Astrocyte of the cerebellum (primary cell): ENCODE measurements at regions not wholly inside any gene's neighbourhood (a gene's known extent, or its start where the extent isn't known, plus 50 kb on each side); places are given as distances from the start of the nearest gene placed in this dataset.

Experiments
- DNase-seq: peaks from one replicate; pipeline ENCODE4 v3.0.0-alpha.2; 2011; ENCODE audit warnings: low read depth
- H3K4me3 ChIP-seq: 2 replicates; pipeline ENCODE4 v1.5.1; 2011; ENCODE audit warnings: mild to moderate bottlenecking, low read depth, low read length, moderate library complexity
- in situ Hi-C: cut with HindIII; loops from 2 replicates; pipeline ENCODE4 v1.10.0; 2017; ENCODE audit warnings: low sequenced_read_pairs
- TF ChIP-seq, protein P1 (sequence below): IDR thresholded peaks from 2 replicates; pipeline ENCODE4 v1.5.1; 2012; ENCODE audit warnings: low read length, low read depth, moderate library complexity, mild to moderate bottlenecking; ENCODE audit errors: missing control alignments

DNA sequence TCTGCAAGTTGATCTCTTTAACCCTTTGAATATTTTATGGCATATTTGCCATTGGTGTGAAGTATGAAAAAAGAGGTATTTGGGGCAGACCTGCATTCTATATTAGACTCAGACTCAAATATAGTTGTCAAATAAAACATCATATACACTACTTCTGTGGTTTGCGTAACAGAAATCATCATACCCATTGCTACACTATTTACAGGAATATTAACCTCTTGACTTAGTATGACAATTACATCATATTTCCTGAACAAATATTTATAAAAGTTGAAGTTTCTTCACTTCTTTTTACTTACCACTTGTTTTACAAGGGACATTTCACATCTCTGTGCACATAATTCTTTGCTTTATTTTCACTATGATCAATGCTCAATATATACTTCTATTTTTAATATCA, 206.0 kb downstream of the HAO1 start:
- DNase-seq = no peak
- TF ChIP-seq, protein P1, sequence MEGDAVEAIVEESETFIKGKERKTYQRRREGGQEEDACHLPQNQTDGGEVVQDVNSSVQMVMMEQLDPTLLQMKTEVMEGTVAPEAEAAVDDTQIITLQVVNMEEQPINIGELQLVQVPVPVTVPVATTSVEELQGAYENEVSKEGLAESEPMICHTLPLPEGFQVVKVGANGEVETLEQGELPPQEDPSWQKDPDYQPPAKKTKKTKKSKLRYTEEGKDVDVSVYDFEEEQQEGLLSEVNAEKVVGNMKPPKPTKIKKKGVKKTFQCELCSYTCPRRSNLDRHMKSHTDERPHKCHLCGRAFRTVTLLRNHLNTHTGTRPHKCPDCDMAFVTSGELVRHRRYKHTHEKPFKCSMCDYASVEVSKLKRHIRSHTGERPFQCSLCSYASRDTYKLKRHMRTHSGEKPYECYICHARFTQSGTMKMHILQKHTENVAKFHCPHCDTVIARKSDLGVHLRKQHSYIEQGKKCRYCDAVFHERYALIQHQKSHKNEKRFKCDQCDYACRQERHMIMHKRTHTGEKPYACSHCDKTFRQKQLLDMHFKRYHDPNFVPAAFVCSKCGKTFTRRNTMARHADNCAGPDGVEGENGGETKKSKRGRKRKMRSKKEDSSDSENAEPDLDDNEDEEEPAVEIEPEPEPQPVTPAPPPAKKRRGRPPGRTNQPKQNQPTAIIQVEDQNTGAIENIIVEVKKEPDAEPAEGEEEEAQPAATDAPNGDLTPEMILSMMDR = no peak
- in situ Hi-C loops = no loop called here
- no peak overlapping the region for H3K4me3 ChIP-seq

DNA sequence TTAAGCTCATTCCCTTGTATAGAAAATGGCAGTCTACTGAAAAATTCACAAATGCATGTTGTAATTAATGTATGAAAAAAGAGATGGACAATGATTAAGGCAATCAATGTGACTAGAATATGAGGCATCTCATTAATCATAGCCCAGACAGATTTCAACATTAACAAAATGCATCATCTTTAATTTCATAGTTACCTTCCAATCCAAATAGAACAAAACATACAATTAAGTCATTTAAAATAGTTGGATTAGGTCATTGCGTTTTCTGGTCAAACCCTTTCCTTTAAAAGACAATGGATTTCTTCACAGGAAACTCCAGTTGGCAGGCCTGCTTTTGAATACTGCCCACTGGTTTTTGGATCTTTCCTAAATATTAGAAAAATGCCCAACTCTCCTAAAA, 203.9 kb downstream of the HAO1 start:
- TF ChIP-seq, protein P1 = no peak
- DNase-seq = no peak
- no peak overlapping the region for H3K4me3 ChIP-seq
- in situ Hi-C loops = no loop called here

DNA sequence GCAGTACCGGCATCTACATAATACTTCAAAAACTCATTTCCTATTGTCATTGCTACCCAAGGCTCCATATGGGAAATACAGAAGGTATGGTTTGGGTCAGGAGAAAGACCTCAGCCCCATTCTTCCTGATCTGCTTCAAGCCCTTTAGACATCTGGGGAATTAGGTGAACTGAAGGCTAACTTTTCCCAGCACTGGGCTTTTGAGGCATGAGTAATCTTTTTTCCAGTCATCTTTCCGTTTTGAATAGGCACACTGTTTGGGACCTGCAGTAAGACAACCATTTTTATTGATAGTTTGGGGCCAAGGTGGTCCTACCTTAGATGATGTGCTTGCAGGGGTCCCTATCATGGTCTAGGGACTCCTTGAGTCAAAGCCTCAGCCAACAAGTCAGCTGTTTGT, 198.4 kb downstream of the HAO1 start:
- in situ Hi-C loops = no loop called here
- TF ChIP-seq, protein P1 = no peak
- H3K4me3 ChIP-seq = no peak overlapping the region

DNA sequence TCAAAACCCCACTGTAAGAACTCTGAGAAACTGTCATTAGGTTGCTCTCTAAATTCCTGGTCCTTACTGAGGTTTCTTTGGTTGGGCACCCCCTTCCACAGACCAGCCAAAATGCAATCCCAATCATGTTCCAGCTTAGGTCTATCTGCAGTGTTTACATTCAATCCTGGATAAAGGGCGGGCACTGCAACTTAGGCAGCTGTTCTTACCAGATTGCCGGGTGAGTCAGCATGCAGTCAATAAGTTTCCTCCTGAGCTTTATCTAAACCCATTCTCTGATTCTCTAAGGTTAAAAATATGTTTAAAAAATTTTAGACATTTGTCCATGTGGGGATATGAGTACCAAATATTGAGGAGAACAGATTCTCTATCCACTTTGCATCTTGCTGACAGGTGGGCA, 197.8 kb downstream of the HAO1 start:
- in situ Hi-C loops = no loop called here
- no peak for DNase-seq
- TF ChIP-seq, protein P1 = no peak
- no peak overlapping the region for H3K4me3 ChIP-seq

More for the DNA sequence above, 198.4 kb downstream of the HAO1 start:
- DNase-seq = no peak

DNA sequence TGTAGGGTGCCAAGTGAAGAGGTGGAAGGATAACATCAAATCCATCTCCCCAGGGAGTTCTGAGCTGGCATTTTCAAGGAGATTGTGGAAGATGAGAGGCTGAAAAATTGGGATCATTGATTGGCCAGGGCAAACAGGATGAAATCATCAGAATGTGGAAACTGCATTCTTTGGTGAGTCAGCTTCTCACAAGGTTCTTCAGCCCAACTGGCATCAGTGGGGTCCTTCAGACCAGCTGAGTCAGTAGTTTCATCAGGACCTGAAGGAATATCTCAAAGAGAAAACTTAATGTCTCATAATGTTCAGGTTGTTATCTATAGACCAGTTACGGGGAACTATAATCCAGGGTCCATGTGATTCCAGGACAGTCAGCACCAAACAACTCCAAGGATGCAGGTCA, 195.8 kb downstream of the HAO1 start:
- no peak overlapping the region for H3K4me3 ChIP-seq
- DNase-seq = no peak
- in situ Hi-C loops = no loop called here
- TF ChIP-seq, protein P1 = no peak

DNA sequence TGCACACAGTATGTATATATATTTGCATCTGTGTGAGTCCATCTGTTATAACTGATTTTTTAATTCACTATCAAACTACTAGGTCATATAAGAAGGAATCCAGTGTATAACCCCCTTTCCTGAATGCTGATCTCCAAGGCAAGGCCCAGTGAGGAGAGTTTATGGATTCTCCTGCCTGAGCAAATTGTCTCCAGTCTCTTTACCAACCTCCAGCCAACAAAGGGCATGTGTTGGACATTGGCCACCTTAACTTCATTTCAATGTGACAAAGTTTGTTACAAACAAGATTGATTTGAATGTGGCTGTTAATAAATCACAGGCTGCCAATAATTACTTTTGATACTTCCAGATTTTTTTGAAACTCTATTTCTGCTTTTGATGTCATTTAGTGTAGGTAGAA, 191.6 kb downstream of the HAO1 start:
- TF ChIP-seq, protein P1 = no peak
- DNase-seq = no peak
- H3K4me3 ChIP-seq = no peak overlapping the region
- in situ Hi-C loops = no loop called here

DNA sequence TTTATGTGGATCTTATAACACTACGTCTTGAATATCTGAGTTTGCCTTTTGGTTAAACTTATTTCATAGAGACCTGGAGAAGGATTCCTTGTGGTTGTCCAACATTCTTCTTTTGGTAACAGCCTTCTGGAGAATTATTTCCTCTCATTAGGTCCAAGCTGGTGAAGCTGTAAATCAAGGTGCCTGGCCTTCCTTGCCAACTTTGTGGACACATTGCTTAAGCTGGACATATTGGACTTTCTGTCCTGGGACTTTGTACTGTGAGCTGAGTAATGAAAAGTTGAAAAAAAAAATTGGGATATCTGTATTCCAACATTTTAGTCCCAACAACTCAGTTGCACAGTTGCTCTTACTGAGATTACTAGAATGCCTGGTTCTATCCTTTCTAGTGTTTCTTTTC, 186.2 kb downstream of the HAO1 start:
- TF ChIP-seq, protein P1 = no peak
- in situ Hi-C loops = no loop called here

More for the DNA sequence above, 186.2 kb downstream of the HAO1 start:
- H3K4me3 ChIP-seq = no peak overlapping the region
- DNase-seq = no peak
